HG03558 (cell line): ENCODE measurements at regions not wholly inside any gene's neighbourhood (a gene's known extent, or its start where the extent isn't known, plus 50 kb on each side); places are given as distances from the start of the nearest gene placed in this dataset.

Experiments used
- ATAC-seq: cut with Tn5 transposase; IDR thresholded peaks from one replicate; pipeline ENCODE4 v1.9.1; 2021; ENCODE audit warnings: moderate number of reproducible peaks; ENCODE audit not compliant: unreplicated experiment; ENCODE audit errors: extremely low read depth

DNA sequence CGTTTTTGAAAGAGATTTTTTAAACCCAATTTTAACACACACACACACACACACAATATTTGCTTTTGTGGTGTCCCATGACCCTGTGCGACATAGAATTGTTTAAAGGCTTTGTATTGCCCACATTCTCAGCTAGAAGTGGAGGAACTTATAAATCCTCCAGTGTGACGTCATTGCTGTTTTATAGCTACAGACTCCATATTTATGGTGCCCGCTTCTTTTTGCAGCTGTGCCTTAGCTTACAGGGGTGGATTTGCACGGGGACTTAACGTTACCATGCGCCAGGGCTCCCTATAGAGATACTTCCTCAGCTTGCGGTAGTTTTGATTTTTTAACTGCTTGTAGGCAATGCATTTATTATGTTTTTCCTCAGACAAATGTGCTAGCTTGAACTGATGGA, 101.9 kb upstream of the SMIM21 start:
- ATAC-seq = no peak

DNA sequence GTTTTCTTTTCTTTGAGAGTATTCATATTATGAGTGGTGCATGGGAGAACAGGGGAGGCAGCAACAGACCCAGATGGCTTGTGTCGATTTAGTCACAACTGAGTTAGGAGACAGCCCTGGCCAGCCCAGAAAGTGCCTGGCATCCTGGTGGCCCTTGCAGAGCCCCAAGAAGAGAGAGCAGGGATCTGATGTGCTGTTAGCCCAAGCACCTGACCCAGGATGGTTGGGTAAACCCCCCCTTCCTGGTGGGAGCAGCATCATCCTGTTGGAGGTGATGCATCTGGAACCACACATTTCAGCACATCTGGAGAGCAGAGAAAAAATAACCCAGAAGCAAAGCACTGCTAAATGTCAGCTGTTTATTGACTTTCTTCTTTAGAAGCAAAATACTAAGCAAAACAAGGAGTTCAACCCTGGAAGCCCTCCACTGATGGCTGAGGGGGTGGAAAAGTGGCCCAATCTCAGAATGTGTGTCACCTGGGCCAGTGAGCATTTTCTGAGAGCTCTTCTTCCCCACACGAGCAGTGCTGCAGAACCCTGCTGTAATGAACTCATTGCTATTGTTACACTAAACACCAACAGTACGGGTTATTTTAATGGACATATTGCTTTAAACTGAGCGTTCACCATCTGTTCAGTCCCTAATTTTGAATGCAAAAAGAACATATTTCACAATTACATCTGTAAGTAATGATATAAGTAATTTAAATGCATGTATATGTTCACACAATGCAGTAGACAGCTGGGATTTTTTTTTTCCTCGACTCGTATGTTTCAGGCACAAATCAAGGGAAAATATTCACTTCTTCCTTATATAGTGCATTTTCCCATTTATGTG, 100.6 kb upstream of the SMIM21 start:
- no peak for ATAC-seq

DNA sequence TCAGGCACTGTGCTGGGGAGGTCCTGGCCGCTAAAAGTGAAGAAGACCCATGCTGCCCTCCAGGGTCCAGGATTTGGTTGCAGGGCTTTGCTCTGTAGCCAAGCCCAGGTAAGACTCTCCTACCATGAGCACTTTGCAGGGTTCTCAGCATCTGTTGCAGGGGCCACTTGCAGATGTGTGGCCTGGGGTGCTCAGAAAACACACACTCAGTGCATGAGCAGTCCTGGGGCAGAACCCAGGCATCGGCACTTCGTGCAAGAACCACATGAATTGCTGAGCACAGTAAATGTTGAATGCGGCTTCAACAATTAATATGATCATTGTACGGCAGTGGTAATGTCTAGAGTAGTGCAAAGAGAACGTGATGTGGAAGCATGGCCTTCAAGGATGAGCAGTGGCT, 98.5 kb upstream of the SMIM21 start:
- no peak for ATAC-seq

DNA sequence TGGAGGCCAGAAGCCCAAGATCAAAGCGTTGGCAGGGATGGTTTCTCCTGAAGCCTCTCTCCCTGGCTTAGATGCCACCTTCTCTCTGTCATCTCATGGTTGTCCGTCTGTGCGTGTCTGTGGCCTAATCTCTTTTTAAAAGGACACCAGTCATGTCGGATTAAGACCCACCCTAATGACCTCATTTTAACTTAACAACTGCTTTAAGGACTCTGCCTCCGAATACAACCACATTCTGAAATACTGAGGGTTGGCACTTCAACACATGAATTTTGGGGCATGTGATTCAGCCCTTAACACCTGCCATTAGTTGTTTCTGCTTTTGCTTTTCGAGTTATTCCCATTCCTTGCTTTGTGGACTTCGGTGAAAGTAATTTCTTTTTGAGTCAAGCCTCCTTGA, 97.8 kb upstream of the SMIM21 start:
- ATAC-seq = no peak

DNA sequence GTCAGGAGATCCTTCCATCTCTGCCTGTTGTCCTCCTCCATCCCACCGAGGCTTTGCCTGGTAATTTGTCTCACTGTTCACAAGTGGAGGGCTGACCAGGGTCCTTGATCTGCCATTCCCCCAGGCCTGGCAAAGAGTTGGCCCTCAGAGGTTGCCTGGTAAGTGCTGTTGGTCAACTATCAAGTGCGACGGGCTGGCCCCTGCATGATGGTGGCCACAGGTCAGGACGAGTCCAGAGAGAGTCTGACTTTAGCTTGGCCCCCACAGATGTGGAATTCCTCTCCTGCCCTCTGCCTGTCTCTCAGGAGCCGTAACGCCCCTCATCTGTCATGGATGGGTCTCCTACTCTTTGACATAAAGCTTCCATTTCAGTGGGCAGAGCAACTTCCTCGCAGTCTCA, 97.3 kb upstream of the SMIM21 start:
- ATAC-seq = no peak

DNA sequence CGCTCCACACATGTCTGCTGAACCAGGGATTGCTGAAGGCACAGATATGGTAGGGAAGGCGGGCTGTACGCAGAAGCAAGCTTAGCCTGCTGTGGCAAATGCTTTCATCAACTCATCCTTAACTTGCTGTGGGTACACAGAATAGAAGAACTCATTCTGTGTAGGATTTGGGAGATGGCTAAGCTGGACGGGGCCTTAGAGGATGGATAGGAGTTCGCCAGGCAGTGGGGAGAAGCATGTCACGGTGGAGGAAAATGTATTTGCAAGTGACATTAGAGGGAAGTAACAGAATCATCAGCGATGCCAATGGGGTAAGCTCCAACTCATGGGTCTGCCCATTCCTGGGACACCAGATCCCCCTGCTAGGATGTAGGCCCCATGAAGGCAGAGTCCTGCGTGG, 96.7 kb upstream of the SMIM21 start:
- no peak for ATAC-seq

DNA sequence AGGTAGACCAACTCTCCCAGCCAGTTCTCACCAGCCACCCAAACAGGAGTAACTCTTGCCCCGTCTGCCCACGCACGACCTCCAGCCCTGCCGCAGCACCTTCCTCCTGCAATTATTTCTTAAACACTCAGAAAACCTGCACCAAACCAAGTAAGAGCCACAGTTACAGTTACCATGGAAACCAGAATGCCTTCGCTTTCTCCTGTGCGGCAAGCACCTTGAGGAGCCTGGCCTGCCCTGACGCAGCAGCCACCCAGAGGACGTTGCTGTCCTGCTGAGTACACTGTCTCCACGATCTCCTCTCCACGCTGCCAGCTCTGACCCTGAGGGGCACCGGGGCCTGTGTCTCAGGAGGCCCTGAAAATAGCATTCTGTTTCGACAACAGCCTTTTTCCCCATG, 94.3 kb upstream of the SMIM21 start:
- ATAC-seq = no peak

DNA sequence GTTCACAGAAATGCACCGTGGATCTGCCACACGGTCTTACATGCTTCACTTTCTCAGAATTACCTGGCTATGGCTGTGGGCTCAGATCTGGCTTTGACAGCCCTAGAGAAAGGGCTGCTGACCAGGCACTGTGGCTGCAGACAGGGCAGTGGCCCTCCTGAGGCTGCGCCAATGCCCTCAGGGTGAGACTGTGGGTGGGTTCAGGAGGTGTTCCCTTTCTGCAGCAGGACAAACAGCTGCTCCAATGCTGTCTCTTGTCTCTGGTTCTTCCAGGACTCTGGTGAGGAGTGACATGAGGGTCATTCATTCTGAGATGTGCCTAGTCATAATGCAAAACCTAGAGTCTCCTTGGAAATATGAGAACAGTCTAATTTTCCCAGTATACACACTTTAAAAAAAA, 90.5 kb upstream of the SMIM21 start:
- ATAC-seq = no peak

DNA sequence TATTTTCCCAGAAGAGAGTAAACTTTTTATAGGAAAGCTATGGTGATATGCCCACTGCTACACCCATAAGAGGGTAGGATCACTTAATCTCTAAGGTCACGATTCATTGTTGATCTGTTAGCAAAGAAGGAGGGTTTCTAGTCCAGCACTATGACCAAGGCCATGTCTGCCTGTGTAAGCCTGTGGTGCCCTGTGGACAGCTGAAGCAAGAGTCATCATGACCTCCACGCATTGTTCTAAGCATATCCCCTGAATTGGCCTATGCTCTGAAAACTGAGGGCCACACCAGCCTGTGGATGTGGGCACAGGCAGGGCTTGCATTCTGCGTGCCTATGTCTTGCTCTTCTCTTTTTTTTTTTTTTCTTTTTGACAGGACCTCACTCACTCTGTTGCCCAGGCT, 89.8 kb upstream of the SMIM21 start:
- no peak for ATAC-seq

DNA sequence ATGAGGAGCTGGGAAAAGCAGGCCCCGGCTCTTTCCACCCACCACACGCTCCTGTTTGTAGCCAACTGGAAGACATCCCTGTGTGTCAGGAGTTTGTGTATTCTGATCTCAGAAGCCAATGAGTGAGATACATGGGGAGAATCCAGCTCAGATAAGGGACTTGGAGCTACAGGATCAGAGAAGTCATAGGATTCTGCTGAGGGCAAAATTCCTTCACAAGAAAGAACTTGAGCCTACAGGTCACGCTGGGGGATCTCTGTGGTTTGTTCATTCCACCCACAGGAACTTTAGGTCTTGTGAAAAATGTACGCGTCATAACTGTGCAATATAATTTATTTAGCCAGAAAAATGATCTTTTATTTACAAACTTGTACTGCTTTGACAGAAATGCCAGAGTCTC, 80.1 kb upstream of the SMIM21 start:
- ATAC-seq = no peak

DNA sequence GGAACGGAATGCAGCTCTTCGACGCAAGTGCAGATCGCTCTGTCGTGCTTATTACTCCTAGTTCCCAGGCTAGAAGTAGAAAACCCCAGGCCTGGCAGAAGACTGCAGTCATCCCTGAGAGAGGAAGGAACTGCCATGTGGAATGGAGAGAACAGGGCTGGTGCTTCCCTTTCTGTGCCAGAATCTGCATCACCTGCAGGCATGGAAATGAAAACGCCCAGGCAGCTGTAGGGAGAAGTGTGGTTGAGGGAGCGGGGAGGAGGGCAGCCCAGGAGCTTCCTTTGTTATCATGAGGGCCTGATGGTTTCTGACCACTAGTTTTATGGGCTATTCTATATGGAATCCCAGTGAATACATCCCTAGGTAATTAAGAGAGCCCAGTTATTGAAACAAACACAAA, 79.4 kb upstream of the SMIM21 start:
- no peak for ATAC-seq

DNA sequence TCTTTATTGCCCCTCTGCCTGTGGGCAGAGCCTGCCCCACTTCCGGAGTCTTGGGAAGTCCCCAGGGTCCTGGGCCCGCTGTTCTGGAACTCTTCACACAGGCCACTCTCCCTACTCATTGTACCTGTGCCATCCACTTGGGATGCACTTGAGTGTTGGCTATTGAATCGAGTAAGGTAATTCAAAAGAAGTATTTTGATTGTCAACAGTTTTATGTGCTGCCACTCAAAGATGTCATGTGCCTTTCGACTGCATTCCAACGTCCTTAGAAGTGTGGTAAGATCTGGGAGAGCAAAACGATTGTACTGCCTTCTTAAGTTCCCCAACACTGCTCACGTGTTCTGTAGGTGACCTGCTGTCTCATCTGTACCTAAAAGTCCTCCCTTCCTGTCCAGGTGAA, 77.0 kb upstream of the SMIM21 start:
- no peak for ATAC-seq

DNA sequence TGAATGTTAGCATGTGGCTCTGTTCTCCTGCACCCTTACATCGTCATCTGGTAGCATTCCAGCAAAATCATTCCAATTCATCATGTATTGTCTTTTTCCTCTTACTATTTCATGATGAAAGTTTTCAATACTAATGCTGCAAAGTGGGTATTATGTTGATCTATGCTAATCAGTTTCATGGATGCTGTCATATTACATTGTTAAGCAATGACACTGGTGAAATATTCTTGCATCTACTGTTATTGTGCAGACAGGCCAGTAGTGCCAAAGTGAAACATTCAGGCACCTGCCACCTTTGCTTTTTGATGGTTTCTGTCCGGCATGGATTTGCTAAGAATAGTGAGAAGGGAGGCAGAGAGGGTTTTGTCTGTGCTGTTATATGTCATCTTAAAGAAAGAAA, 76.1 kb upstream of the SMIM21 start:
- ATAC-seq = no peak

DNA sequence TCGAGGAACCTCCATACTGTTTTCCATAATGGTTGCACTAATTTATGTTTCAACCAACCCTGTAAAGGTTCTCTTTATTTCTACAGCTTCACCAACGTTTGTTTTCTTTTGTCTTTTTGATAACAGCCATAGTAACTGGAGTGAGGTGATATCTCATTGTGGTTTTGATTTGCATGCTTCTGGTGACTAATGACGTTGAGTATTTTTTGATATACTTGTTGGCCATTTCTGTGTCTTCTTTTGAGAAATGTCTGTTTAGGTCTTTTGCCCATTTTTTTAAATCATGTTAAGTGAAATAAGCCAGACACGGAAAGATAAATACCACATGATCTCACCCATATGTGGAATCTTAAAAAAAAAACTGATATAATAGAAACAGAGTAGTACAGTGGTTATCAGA, 74.8 kb upstream of the SMIM21 start:
- no peak for ATAC-seq

DNA sequence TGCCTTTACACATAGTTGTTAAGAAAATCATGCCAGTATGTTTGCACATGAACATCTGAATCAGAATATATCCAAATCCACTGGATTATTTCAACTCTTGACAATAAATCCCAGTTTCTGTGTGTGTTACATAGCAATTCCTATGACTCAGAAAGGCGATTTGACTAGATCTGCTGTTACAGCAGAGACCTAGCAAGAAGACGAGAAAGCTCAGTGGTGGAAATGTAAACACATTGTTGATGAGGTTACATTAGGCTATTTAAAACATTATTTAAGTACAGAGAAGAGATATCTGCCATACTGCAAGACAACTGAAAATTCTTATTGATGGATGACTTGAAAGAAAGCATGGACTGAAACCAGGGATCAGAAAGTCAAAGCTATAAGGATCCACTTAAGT, 73.0 kb upstream of the SMIM21 start:
- no peak for ATAC-seq

DNA sequence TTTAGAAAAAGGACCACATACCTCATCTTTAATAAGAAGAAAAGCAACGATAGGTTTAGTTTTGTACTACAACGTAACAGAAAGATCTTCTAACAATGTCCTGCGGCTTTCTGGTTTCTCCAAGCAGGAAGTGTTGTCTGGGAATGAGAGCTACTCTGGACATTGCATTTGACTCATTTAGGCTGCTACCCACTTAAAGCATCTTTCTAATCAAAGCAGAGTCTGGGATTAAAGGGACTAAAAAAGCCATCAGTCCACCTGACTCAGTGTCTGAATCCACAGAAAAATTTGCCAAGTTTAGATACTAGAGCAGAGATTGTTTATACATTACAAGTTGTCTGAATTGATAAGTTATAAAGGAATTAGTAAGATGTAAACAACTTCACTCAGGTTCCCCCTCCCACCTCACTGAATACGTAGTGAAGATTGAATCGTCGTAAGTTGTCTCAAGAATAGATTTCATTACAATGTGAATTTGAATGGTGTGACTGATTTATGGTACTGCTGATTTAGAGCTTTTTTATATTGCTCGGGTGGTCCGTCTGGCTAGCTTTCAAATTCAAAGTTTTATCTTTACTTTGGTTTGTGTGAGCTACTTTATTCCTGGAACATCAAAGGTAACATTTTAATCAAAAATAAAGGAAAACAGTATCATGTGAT, 70.2 kb upstream of the SMIM21 start:
- ATAC-seq = no peak

DNA sequence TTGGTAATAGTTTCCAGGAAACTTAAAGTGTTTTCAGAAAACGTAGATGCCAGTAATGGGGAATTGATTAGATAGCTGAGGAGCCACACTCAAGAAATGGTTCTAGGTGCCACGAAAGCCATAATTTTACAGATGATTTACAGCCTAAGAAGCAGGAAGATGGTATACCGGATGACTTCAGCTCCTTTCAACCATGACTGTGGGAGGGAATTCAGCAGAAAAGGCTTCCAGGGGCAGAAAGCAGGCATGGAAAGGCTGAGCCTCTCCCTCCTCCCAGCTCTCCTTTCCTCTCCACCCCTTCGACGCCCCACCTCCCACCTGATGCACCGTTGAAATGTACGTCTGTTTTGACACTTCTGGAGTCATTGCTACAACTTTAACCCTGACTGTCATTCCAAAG, 68.6 kb upstream of the SMIM21 start:
- ATAC-seq = no peak

DNA sequence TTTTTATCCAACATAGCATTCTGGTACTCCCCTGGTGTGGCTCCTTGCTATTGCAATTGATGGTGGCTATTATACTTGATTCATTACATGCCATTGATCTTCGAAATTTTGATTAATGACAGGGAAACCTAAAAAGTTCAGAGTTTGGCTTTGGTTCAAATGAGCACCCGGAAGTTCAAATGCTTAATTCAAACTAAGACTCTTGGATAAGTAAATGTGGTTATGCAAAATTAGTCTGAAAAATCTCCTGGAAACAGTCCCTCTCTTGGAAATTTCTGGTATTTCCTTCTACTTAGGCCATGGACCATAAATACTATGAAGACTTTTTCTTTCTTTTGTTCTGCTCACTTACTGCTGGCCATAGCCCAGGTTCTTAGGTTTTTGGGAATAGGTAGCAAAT, 65.3 kb upstream of the SMIM21 start:
- no peak for ATAC-seq

DNA sequence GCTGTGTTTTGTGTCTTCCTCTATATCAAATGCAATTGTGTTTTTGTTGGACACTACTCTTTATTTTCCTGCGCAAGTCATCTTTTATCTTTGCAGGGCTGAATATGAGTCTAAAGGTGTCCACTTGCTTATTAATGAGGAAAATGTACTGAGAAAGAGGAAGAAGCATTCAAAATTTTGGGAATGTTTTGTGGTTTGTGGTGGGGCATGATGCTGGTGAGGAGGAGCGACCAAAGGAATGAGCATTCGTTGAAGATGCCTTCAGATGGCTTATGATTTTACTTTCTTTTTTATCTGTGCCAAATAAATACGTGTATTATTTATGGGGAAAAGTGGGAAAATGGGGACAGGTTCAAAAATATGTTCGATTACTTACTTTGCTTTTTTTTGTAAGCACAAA, 63.9 kb upstream of the SMIM21 start:
- no peak for ATAC-seq

DNA sequence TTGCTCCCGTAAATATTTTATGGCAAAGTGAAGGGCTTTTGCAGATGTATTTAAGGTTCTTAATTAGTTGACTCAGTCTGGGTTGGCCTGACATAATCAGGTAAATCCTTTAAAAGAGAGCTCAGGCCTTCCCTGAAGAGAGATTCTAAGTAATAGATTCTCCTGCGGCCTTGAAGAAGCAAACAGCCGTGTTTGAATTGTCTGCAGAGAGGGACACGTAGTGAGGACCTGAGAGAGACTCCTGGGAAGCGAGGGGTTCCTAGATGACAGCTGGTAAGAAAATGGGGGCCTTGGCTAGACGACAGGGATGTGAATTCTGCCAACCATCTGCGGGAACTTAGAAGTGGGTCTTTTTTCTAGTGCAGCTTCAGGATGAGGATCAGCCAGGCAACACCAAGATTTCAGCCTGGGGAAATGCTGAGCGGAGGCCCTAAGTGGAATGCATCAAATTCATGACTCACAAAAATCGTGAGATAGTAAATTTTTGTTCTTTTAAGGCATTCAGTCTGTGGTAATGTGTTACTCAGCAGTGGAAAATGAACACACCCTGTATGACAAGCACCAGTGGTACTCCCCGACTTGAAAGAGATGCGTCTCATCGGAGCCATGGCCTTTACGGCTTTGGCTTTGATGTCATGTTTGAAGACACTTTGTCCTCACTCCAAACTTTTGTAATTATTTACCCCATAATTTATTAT, 62.1 kb upstream of the SMIM21 start:
- no peak for ATAC-seq

DNA sequence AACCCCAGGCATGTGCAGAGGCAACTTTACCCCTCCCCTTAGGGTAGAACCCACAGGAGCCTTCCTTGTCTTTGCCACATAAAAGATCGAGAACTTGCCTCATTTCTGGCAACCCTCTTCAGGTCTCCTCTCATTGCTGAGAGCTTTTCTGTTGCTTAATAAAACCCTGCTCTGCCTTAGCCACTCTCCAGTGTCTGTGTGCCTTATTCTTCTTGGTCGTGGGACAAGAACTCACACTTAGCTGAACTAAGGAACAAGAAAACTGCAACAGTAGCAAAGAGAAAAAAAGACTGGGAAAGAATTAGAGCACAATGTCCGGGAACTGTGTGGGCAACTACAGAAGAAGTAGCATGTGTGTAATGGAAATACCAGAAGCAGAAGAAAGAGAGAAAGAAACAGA, 56.2 kb upstream of the SMIM21 start:
- no peak for ATAC-seq

DNA sequence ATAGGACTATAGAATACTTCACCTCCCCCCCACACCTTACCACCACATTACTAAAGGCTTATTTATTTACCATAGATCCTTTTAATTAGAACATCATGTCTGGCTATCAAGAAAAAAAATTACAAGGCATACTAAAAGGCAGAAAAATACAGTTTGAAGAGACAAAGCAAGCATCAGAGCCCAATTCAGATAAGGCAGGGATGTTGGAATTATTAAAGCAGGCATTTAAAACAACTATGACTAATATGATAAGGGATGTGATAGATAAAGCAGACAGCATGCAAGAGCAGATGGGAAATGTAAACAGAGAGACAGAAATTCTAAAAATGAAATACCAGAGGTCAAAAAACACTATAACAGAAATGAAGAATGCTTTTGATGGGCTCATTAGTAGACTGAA, 55.4 kb upstream of the SMIM21 start:
- ATAC-seq = no peak
